EH (cell line): ENCODE measurements at regions not wholly inside any gene's neighbourhood (a gene's known extent, or its start where the extent isn't known, plus 50 kb on each side); places are given as distances from the start of the nearest gene placed in this dataset.
A peak's percentile ranks its signal among the peaks of the same experiment; 100 is the strongest.
"Not testable (repeated sequence)": the region's sequence is repeated elsewhere in the genome, so short reads cannot be mapped to it uniquely, and the experiment has no call there.

Experiments
- DNase-seq: peaks from one replicate; pipeline ENCODE4 v3.0.0-alpha.2; 2015; ENCODE audit warnings: low read depth

- no peak for DNase-seq
These were observed 192.6 kb upstream of the E2F8 start for GRCh38 chr11:19433367-19433766.

- peak; percentile 91 for DNase-seq
These were observed 191.8 kb upstream of the E2F8 start for GRCh38 chr11:19432370-19433061.

- DNase-seq = no peak
These were observed 190.1 kb upstream of the E2F8 start for GRCh38 chr11:19430754-19431398.

- no peak for DNase-seq
These were observed 189.6 kb upstream of the E2F8 start for GRCh38 chr11:19430346-19430745.

GRCh38 chr11:19429108-19429760 is 188.5 kb upstream of the E2F8 start:
- DNase-seq = no peak

- DNase-seq = no peak
These were observed 187.7 kb upstream of the E2F8 start for GRCh38 chr11:19428206-19429002.

GRCh38 chr11:19426756-19427403 is 186.1 kb upstream of the E2F8 start:
- peak; percentile 24 for DNase-seq

- DNase-seq = no peak
These were observed 185.4 kb upstream of the E2F8 start for GRCh38 chr11:19426011-19426755.

GRCh38 chr11:19422276-19422675 is 181.5 kb upstream of the E2F8 start:
- no peak for DNase-seq

- no peak for DNase-seq
These were observed 180.3 kb upstream of the E2F8 start for GRCh38 chr11:19420868-19421533.

- no peak for DNase-seq
These were observed 179.1 kb upstream of the E2F8 start for GRCh38 chr11:19419808-19420207.

GRCh38 chr11:19419021-19419750 is 178.4 kb upstream of the E2F8 start:
- DNase-seq = peak; percentile 65

GRCh38 chr11:19418221-19418620 is 177.5 kb upstream of the E2F8 start:
- DNase-seq = no peak

GRCh38 chr11:19412070-19412469 is 171.3 kb upstream of the E2F8 start:
- DNase-seq = not testable (repeated sequence)

GRCh38 chr11:19410032-19410431 is 169.3 kb upstream of the E2F8 start:
- DNase-seq = no peak

GRCh38 chr11:19409307-19409706 is 168.6 kb upstream of the E2F8 start:
- no peak for DNase-seq

GRCh38 chr11:19407677-19408270 is 167.0 kb upstream of the E2F8 start:
- DNase-seq = no peak

- no peak for DNase-seq
These were observed 165.2 kb upstream of the E2F8 start for GRCh38 chr11:19405966-19406365.

- DNase-seq = no peak
These were observed 164.0 kb upstream of the E2F8 start for GRCh38 chr11:19404787-19405186.
